KOPT-K1 (cell line): ENCODE measurements at regions not wholly inside any gene's neighbourhood (a gene's known extent, or its start where the extent isn't known, plus 50 kb on each side); places are given as distances from the start of the nearest gene placed in this dataset.

ENCODE experiments used
- H3K27ac ChIP-seq: fragments of 200-600 bp; sonication (generic); 2 replicates; pipeline ENCODE4 v1.5.1; 2016; ENCODE audit warnings: antibody characterized with exemption, mild to moderate bottlenecking, low read depth, low read length; ENCODE audit not compliant: poor library complexity, severe bottlenecking
- H3K36me3 ChIP-seq: fragments of 200-600 bp; sonication (generic); 2 replicates; pipeline ENCODE4 v1.5.1; 2017; ENCODE audit warnings: antibody characterized with exemption, mild to moderate bottlenecking, low read length, moderate library complexity; ENCODE audit not compliant: insufficient read depth
- H3K9me3 ChIP-seq: fragments of 200-600 bp; sonication (generic); 2 replicates; pipeline ENCODE4 v1.5.1; 2017; ENCODE audit warnings: antibody characterized with exemption, low read length, mild to moderate bottlenecking; ENCODE audit not compliant: insufficient read depth, poor library complexity, severe bottlenecking

DNA sequence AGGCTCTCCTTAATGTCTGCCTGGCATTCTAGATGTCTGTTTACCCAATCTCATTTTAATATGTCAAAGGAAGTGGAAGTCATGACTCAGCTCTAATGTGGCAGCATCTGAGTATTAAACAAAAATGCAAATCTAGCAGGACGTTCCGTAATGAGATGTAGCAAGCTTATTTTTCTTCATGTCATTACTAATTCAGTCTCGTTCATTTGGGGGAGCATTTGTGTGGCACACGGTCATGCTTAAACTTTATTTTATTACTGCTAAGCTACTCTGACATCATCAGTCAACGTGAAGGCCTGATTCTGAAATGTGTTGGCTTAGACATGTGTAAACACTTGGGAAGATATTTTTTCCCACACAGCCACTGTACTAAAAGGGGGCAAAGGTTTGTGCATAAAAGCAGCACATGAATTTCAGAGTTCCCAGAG, 326.7 kb upstream of the TMPO start:
- Histone ChIP-seq H3K27ac (no peak overlapping the region), H3K36me3 (no peaks in the 10 kb centered on the region), H3K9me3 (no peaks in the 10 kb centered on the region)

GRCh38 chr12:98194591-98194990, 320.8 kb upstream of the TMPO start:
- no peaks in the 10 kb centered on the region for H3K9me3 ChIP-seq
- H3K27ac ChIP-seq = no peak overlapping the region
- no peaks in the 10 kb centered on the region for H3K36me3 ChIP-seq

DNA sequence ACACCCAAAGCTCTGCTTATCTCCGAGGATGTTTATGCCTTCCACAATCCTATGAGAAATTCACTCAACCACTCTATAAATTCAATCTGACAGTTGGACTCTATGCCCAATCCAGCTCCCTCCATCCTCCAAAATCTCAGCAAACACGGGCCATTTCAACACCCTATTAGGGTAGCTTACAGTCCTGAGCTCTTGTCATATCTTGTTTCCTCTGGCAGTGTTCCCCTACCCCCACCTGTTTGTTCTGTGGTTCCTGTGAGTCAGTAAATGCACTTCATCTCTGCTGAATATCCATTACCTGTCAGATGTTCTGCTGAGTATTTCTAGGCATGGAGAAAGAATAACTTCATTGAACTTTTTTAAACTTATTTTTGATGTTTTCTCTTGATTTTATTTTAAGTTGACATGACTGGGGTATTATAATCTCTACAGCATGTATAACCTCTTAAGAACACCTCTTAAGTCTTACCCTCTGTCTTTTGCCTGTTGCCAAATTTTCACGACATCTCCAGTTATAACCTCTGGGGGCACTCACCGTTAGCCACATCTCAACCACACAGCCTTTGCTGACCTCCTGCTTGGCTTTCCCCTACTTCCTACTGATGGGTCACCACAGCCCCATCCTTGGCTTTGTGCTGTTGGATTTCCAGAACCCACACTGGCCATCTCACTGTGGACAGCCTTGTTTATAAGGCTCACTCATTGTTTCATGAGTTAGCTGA, 317.0 kb upstream of the TMPO start:
- no peaks in the 10 kb centered on the region for H3K9me3 ChIP-seq

GRCh38 chr12:98208816-98209215, 306.6 kb upstream of the TMPO start:
- no peaks in the 10 kb centered on the region for H3K9me3 ChIP-seq
- no peak overlapping the region for H3K27ac ChIP-seq
- no peaks in the 10 kb centered on the region for H3K36me3 ChIP-seq

More for the DNA sequence above, 317.0 kb upstream of the TMPO start:
- Histone ChIP-seq H3K27ac (no peak overlapping the region), H3K36me3 (no peaks in the 10 kb centered on the region)

- no peak overlapping the region for H3K27ac ChIP-seq
- H3K9me3 ChIP-seq = no peaks in the 10 kb centered on the region
Measured at GRCh38 chr12:98211909-98212695, 303.3 kb upstream of the TMPO start.

DNA sequence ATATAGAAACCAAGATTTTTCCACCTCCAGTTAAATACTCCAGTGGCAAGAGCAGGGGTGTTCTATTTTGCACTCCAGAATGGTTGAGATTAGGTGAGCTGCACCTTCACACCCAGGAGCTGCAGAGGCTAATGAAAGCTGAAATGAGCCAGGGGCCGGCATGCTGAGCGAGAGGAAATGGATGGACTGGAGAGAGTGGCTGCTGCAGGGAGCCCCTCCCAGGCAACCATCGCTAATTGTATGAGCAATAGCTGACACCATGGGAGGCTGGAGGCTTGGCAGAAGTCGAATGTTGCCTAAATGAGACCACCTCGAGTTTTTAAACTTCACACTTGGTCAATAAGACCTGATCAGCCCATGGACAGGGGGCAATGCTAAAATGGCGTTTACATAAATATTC, 301.8 kb upstream of the TMPO start:
- Histone ChIP-seq H3K36me3 (no peaks in the 10 kb centered on the region), H3K9me3 (no peaks in the 10 kb centered on the region), H3K27ac (no peak overlapping the region)

More at GRCh38 chr12:98211909-98212695, 303.3 kb upstream of the TMPO start:
- H3K36me3 ChIP-seq = no peaks in the 10 kb centered on the region

GRCh38 chr12:98217257-98217656, 298.1 kb upstream of the TMPO start:
- no peak overlapping the region for H3K27ac ChIP-seq
- no peaks in the 10 kb centered on the region for H3K9me3 ChIP-seq
- H3K36me3 ChIP-seq = no peaks in the 10 kb centered on the region

DNA sequence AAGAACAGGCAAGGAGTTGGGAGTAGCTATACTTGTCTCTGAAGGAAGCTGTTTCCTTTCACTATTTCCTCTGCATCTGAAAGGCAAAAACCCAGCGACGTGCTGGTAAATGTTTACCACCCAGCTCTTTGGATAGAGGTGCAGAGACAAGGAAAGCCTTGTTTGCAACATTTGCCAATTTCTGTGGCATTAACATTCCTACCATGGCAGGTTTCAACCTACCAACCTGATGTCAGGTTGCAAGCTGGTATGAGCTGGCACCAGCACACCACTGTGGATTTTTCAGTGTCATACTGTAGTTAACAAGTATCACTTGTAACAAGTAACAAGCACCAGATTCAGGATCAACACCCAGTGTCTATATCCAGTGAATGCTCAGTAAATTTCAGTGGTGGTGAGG, 294.8 kb upstream of the TMPO start:
- Histone ChIP-seq H3K36me3 (no peaks in the 10 kb centered on the region), H3K27ac (no peak overlapping the region), H3K9me3 (no peaks in the 10 kb centered on the region)

DNA sequence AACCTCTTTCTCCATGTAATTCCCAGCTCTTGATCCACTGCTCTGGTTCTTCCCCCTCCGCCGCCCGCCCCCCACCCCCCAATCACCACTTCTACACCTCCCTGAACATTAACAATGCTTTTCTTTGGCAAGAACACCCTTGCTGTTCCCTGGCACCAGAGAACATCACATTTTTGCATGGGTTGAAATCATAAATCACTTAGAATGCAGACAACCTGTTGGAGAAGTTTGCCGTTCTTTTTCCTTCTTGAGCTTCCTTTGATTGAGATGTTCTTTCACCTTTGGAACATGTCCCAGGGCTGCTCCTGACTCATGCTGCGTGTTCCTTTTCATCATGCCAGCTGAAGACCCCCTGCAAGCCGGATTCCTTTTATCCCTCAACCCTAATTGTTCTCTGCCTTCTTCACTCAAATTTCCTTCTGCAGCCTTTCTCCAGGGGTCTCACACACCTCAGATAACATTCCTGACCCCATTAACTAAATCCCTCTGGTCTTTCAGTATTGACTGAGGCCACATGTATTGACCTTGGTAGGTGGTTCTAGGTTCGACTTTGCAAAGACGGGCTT, 294.1 kb upstream of the TMPO start:
- H3K36me3 ChIP-seq = no peaks in the 10 kb centered on the region
- H3K27ac ChIP-seq = no peak overlapping the region
- H3K9me3 ChIP-seq = no peaks in the 10 kb centered on the region

GRCh38 chr12:98222135-98222534, 293.3 kb upstream of the TMPO start:
- H3K36me3 ChIP-seq = no peaks in the 10 kb centered on the region
- no peaks in the 10 kb centered on the region for H3K9me3 ChIP-seq
- H3K27ac ChIP-seq = no peak overlapping the region

DNA sequence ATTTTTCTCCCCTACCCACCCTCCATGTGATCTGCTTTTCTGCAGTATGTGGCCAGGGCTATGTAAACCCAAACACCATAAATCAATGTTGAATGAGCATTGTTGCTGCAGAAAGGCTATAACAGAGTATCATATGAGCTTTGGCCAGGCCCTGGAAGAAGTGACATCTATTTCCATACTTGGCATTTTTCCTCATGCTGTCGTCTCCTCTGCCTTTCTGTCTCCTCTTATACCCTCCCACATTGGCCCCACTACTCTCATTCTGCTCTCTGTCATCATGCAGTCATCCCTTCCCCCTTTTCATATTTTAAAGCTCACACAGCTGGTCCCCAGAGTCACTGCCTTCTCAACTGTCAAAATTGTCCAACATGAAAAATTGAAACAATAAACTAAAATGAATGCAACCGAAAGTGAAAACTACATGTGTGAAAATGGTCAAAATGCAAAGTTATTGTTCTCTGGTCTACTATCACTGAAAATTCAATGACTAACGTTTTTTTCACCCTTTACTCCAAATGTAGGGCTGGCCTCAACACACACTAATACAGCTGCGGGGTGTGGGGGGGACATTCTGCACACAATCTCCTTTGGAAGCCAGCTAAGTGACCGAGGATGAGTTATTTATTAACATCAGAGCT, 290.7 kb upstream of the TMPO start:
- Histone ChIP-seq H3K27ac (no peak overlapping the region), H3K36me3 (no peaks in the 10 kb centered on the region), H3K9me3 (no peaks in the 10 kb centered on the region)

GRCh38 chr12:98227162-98227561, 288.2 kb upstream of the TMPO start:
- no peaks in the 10 kb centered on the region for H3K9me3 ChIP-seq
- no peak overlapping the region for H3K27ac ChIP-seq
- H3K36me3 ChIP-seq = no peaks in the 10 kb centered on the region

GRCh38 chr12:98228683-98229539, 286.5 kb upstream of the TMPO start:
- Histone ChIP-seq H3K9me3 (no peaks in the 10 kb centered on the region), H3K36me3 (no peaks in the 10 kb centered on the region), H3K27ac (no peak overlapping the region)

DNA sequence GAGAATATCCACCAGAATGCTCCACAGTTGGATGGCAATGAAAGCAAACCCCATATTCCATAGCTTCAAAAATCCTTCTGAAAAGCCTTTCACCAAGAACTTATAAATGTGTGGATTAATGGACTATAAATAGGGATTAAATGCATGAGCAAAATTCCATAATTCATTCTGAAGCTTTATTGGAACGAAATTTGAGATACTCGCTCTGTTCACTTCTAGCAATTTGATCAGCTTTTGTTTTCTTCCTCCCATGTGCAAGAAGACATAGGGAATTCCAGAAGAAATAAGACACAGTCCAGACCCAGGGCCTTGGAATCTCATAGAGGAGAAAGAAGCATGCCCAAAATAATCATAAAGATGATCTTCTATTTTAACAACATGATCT, 285.9 kb upstream of the TMPO start:
- Histone ChIP-seq H3K36me3 (no peaks in the 10 kb centered on the region), H3K27ac (no peak overlapping the region), H3K9me3 (no peaks in the 10 kb centered on the region)
